Loucy (cell line): ENCODE measurements at regions not wholly inside any gene's neighbourhood (a gene's known extent, or its start where the extent isn't known, plus 50 kb on each side); places are given as distances from the start of the nearest gene placed in this dataset.

Experiments used
- H2AFZ ChIP-seq: fragments of 200-600 bp; sonication (generic); 2 replicates; pipeline ENCODE4 v1.6.0; 2016; ENCODE audit warnings: antibody characterized with exemption, mild to moderate bottlenecking, low read length, moderate library complexity
- H3F3A ChIP-seq: fragments of 200-600 bp; 2 replicates; pipeline ENCODE4 v1.6.0; 2016; ENCODE audit warnings: antibody characterized with exemption, low read depth, mild to moderate bottlenecking
- H3K27me3 ChIP-seq: fragments of 200-600 bp; sonication (generic); 2 replicates; pipeline ENCODE4 v1.6.1; 2014; ENCODE audit warnings: low read length, mild to moderate bottlenecking; ENCODE audit not compliant: insufficient read depth, poor library complexity, severe bottlenecking
- H3K36me3 ChIP-seq: fragments of 200-600 bp; sonication (generic); 2 replicates; pipeline ENCODE4 v1.6.1; 2016; ENCODE audit warnings: low read length; ENCODE audit not compliant: insufficient read depth
- H3K4me1 ChIP-seq: fragments of 200-600 bp; sonication (generic); 2 replicates; pipeline ENCODE4 v1.5.1; 2014; ENCODE audit warnings: low read length, mild to moderate bottlenecking; ENCODE audit not compliant: insufficient read depth, poor library complexity, severe bottlenecking
- H3K4me2 ChIP-seq: fragments of 200-600 bp; sonication (generic); 2 replicates; pipeline ENCODE4 v1.6.0; 2014; ENCODE audit warnings: antibody characterized with exemption, low read length, low read depth, mild to moderate bottlenecking; ENCODE audit not compliant: poor library complexity, severe bottlenecking
- H3K4me3 ChIP-seq: fragments of 200-600 bp; sonication (generic); 2 replicates; pipeline ENCODE4 v1.5.1; 2014; ENCODE audit warnings: low read length, mild to moderate bottlenecking, mixed read lengths; ENCODE audit not compliant: poor library complexity, severe bottlenecking
- H3K79me2 ChIP-seq: fragments of 200-600 bp; sonication (generic); 2 replicates; pipeline ENCODE4 v1.6.1; 2014; ENCODE audit warnings: low read length; ENCODE audit not compliant: insufficient read depth
- H3K9ac ChIP-seq: fragments of 200-600 bp; sonication (generic); 2 replicates; pipeline ENCODE4 v1.6.0; 2014; ENCODE audit warnings: mild to moderate bottlenecking, low read depth, low read length, moderate library complexity; ENCODE audit not compliant: poor library complexity, severe bottlenecking
- H3K9me2 ChIP-seq: fragments of 200-600 bp; sonication (generic); replicated peaks from 2 replicates; pipeline ENCODE4 v1.6.1; 2016; ENCODE audit warnings: low read depth, low read length, mixed read lengths
- H3K9me3 ChIP-seq: fragments of 200-600 bp; sonication (generic); 2 replicates; pipeline ENCODE4 v1.6.1; 2014; ENCODE audit warnings: mild to moderate bottlenecking, antibody characterized with exemption, low read length, low read depth; ENCODE audit not compliant: insufficient read depth
- H4K20me1 ChIP-seq: fragments of 200-600 bp; sonication (generic); 2 replicates; pipeline ENCODE4 v1.6.0; 2014; ENCODE audit warnings: antibody characterized with exemption, low read length, mild to moderate bottlenecking; ENCODE audit not compliant: insufficient read depth, poor library complexity, severe bottlenecking
- CTCF ChIP-seq: fragments of 200-600 bp; sonication (generic); conservative IDR thresholded peaks from 2 replicates; pipeline ENCODE4 v1.5.1; 2014; ENCODE audit warnings: mild to moderate bottlenecking, antibody characterized with exemption, low read length
- EZH2phosphoT487 ChIP-seq: fragments of 200-600 bp; IDR thresholded peaks from 2 replicates; pipeline ENCODE4 v1.6.1; 2018; ENCODE audit warnings: antibody characterized with exemption, mild to moderate bottlenecking, moderate library complexity, borderline replicate concordance

GRCh38 chr21:19013916-19014315, 610.3 kb upstream of the TMPRSS15 start:
- no peaks in the 10 kb centered on the region for H3K27me3 ChIP-seq
- no peaks in the 10 kb centered on the region for H3K36me3 ChIP-seq
- no peak overlapping the region for H3K4me2 ChIP-seq
- H2AFZ ChIP-seq = no peak overlapping the region
- no peak overlapping the region for H3K4me3 ChIP-seq
- no peak overlapping the region for H3K9ac ChIP-seq
- H4K20me1 ChIP-seq = no peaks in the 10 kb centered on the region
- no peaks in the 10 kb centered on the region for H3F3A ChIP-seq
- no peaks in the 10 kb centered on the region for H3K9me2 ChIP-seq
- no peaks in the 10 kb centered on the region for H3K4me1 ChIP-seq
- TF ChIP-seq EZH2phosphoT487 (no peak), CTCF (no peak)
- no peaks in the 10 kb centered on the region for H3K9me3 ChIP-seq
- H3K79me2 ChIP-seq = no peaks in the 10 kb centered on the region

GRCh38 chr21:19018529-19018928, 614.9 kb upstream of the TMPRSS15 start:
- H3K4me3 ChIP-seq = no peak overlapping the region
- H3K4me1 ChIP-seq = no peaks in the 10 kb centered on the region
- no peak overlapping the region for H2AFZ ChIP-seq
- H3K27me3 ChIP-seq = no peaks in the 10 kb centered on the region
- H3K4me2 ChIP-seq = no peak overlapping the region
- no peak overlapping the region for H3K9ac ChIP-seq
- H3F3A ChIP-seq = no peaks in the 10 kb centered on the region
- H4K20me1 ChIP-seq = no peaks in the 10 kb centered on the region
- no peak for TF ChIP-seq CTCF
- TF ChIP-seq EZH2phosphoT487 = no peak
- H3K9me3 ChIP-seq = 0 out of 2 replicates have a peak, but pooled peaks cover 3% of the 10 kb centered on the region
- no peaks in the 10 kb centered on the region for H3K9me2 ChIP-seq
- H3K36me3 ChIP-seq = no peaks in the 10 kb centered on the region
- no peaks in the 10 kb centered on the region for H3K79me2 ChIP-seq

GRCh38 chr21:19022978-19023377, 619.4 kb upstream of the TMPRSS15 start:
- no peaks in the 10 kb centered on the region for H3K4me1 ChIP-seq
- 0 out of 2 replicates have a peak, but pooled peaks cover 3% of the 10 kb centered on the region for H3K9me3 ChIP-seq
- no peaks in the 10 kb centered on the region for H3K27me3 ChIP-seq
- no peak overlapping the region for H3K4me2 ChIP-seq
- no peak overlapping the region for H3K4me3 ChIP-seq
- TF ChIP-seq CTCF (no peak), EZH2phosphoT487 (no peak)
- no peaks in the 10 kb centered on the region for H3K79me2 ChIP-seq
- H3K9ac ChIP-seq = no peak overlapping the region
- H2AFZ ChIP-seq = no peak overlapping the region
- no peaks in the 10 kb centered on the region for H3K36me3 ChIP-seq
- no peaks in the 10 kb centered on the region for H4K20me1 ChIP-seq
- no peaks in the 10 kb centered on the region for H3F3A ChIP-seq
- H3K9me2 ChIP-seq = no peaks in the 10 kb centered on the region
